A673 (cell line): ENCODE measurements at regions not wholly inside any gene's neighbourhood (a gene's known extent, or its start where the extent isn't known, plus 50 kb on each side); places are given as distances from the start of the nearest gene placed in this dataset.

ENCODE experiments used
- EZH2 ChIP-seq: fragments of 200-600 bp; sonication (generic); IDR thresholded peaks from 2 replicates; pipeline ENCODE4 v1.6.1; 2017; ENCODE audit warnings: borderline replicate concordance, low read depth, mild to moderate bottlenecking, mixed read lengths, antibody characterized with exemption, low read length; ENCODE audit not compliant: poor library complexity, severe bottlenecking
- TF ChIP-seq, protein P1 (sequence below): fragments of 300-800, 200-600 bp; sonication (generic); conservative IDR thresholded peaks from 2 replicates; pipeline ENCODE4 v1.5.1; 2017; ENCODE audit warnings: low read depth, mild to moderate bottlenecking, antibody characterized with exemption, low read length, moderate library complexity, mixed read lengths

DNA sequence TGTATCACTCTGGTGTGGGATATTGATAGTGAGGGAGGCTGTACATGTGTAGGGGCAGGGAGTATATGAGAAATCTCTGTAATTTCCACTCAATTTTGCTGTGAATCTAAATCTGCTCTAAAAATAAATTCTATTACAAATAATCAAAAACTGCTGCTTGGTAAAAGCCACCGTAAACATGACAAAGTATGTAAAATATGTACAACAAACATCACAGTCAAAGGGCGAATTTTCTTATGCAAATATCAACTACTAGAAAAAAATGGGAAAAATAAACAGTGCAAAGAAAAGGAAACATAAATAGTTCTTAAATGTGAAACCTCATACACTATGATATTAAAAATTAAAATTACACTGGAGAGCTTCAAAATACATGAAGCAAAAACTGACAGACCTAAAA lies 105.1 kb upstream of the DCLK2 start:
- no peak for TF ChIP-seq EZH2
- TF ChIP-seq, protein P1, sequence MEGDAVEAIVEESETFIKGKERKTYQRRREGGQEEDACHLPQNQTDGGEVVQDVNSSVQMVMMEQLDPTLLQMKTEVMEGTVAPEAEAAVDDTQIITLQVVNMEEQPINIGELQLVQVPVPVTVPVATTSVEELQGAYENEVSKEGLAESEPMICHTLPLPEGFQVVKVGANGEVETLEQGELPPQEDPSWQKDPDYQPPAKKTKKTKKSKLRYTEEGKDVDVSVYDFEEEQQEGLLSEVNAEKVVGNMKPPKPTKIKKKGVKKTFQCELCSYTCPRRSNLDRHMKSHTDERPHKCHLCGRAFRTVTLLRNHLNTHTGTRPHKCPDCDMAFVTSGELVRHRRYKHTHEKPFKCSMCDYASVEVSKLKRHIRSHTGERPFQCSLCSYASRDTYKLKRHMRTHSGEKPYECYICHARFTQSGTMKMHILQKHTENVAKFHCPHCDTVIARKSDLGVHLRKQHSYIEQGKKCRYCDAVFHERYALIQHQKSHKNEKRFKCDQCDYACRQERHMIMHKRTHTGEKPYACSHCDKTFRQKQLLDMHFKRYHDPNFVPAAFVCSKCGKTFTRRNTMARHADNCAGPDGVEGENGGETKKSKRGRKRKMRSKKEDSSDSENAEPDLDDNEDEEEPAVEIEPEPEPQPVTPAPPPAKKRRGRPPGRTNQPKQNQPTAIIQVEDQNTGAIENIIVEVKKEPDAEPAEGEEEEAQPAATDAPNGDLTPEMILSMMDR = no peak
